ENCODE measurements at regions not wholly inside any gene's neighbourhood (a gene's known extent, or its start where the extent isn't known, plus 50 kb on each side); places are given as distances from the start of the nearest gene placed in this dataset.

GRCh38 chr4:167745024-167745687 lies 347.2 kb upstream of the ANXA10 start:
- Histone ChIP-seq H3K4me1 (ENCODE audit: control insufficient read depth, insufficient read depth, low read length) (no peaks in the 10 kb centered on the region), H3K9me3 (ENCODE audit: control insufficient read depth, insufficient read depth, low read depth, low read length) (no peaks in the 10 kb centered on the region), H3K9ac (ENCODE audit: low read length) (no peak overlapping the region), H3K27me3 (ENCODE audit: control insufficient read depth, insufficient read depth, low read length) (no peaks in the 10 kb centered on the region), H3K27ac (ENCODE audit: low read depth, low read length) (no peak overlapping the region), H3K4me3 (ENCODE audit: low read depth, low read length) (no peak overlapping the region), H3K36me3 (ENCODE audit: control insufficient read depth, insufficient read depth, low read length) (no peaks in the 10 kb centered on the region)

GRCh38 chr4:167767281-167767680 lies 325.1 kb upstream of the ANXA10 start:
- H3K9ac ChIP-seq (ENCODE audit: low read length): no peak overlapping the region
- no peaks in the 10 kb centered on the region for H3K27me3 ChIP-seq (ENCODE audit: control insufficient read depth, insufficient read depth, low read length)
- no peak overlapping the region for H3K27ac ChIP-seq (ENCODE audit: low read depth, low read length)
- H3K4me1 ChIP-seq (ENCODE audit: control insufficient read depth, insufficient read depth, low read length): no peaks in the 10 kb centered on the region
- no peaks in the 10 kb centered on the region for H3K36me3 ChIP-seq (ENCODE audit: control insufficient read depth, insufficient read depth, low read length)
- H3K9me3 ChIP-seq (ENCODE audit: control insufficient read depth, insufficient read depth, low read depth, low read length): peaks cover 15% of the 10 kb centered on the region
- H3K4me3 ChIP-seq (ENCODE audit: low read depth, low read length): no peak overlapping the region

GRCh38 chr4:167774646-167775045 lies 317.7 kb upstream of the ANXA10 start:
- Histone ChIP-seq H3K4me1 (ENCODE audit: control insufficient read depth, insufficient read depth, low read length) (no peaks in the 10 kb centered on the region), H3K9me3 (ENCODE audit: control insufficient read depth, insufficient read depth, low read depth, low read length) (no peaks in the 10 kb centered on the region), H3K9ac (ENCODE audit: low read length) (no peak overlapping the region), H3K27me3 (ENCODE audit: control insufficient read depth, insufficient read depth, low read length) (no peaks in the 10 kb centered on the region), H3K27ac (ENCODE audit: low read depth, low read length) (no peak overlapping the region), H3K4me3 (ENCODE audit: low read depth, low read length) (no peak overlapping the region), H3K36me3 (ENCODE audit: control insufficient read depth, insufficient read depth, low read length) (no peaks in the 10 kb centered on the region)

GRCh38 chr4:167775375-167775774 lies 317.0 kb upstream of the ANXA10 start:
- H3K36me3 ChIP-seq (ENCODE audit: control insufficient read depth, insufficient read depth, low read length): no peaks in the 10 kb centered on the region
- no peak overlapping the region for H3K9ac ChIP-seq (ENCODE audit: low read length)
- no peak overlapping the region for H3K27ac ChIP-seq (ENCODE audit: low read depth, low read length)
- no peaks in the 10 kb centered on the region for H3K27me3 ChIP-seq (ENCODE audit: control insufficient read depth, insufficient read depth, low read length)
- H3K4me1 ChIP-seq (ENCODE audit: control insufficient read depth, insufficient read depth, low read length): no peaks in the 10 kb centered on the region
- no peak overlapping the region for H3K4me3 ChIP-seq (ENCODE audit: low read depth, low read length)
- H3K9me3 ChIP-seq (ENCODE audit: control insufficient read depth, insufficient read depth, low read depth, low read length): no peaks in the 10 kb centered on the region

- Histone ChIP-seq H3K27ac (ENCODE audit: low read depth, low read length) (no peak overlapping the region), H3K9me3 (ENCODE audit: control insufficient read depth, insufficient read depth, low read depth, low read length) (no peaks in the 10 kb centered on the region), H3K4me3 (ENCODE audit: low read depth, low read length) (no peak overlapping the region), H3K4me1 (ENCODE audit: control insufficient read depth, insufficient read depth, low read length) (no peaks in the 10 kb centered on the region), H3K36me3 (ENCODE audit: control insufficient read depth, insufficient read depth, low read length) (no peaks in the 10 kb centered on the region), H3K27me3 (ENCODE audit: control insufficient read depth, insufficient read depth, low read length) (no peaks in the 10 kb centered on the region), H3K9ac (ENCODE audit: low read length) (no peak overlapping the region)
These were observed 313.1 kb upstream of the ANXA10 start for GRCh38 chr4:167779280-167779679.

- no peak overlapping the region for H3K9ac ChIP-seq (ENCODE audit: low read length)
- no peak overlapping the region for H3K27ac ChIP-seq (ENCODE audit: low read depth, low read length)
- H3K9me3 ChIP-seq (ENCODE audit: control insufficient read depth, insufficient read depth, low read depth, low read length): no peaks in the 10 kb centered on the region
- H3K27me3 ChIP-seq (ENCODE audit: control insufficient read depth, insufficient read depth, low read length): no peaks in the 10 kb centered on the region
- H3K36me3 ChIP-seq (ENCODE audit: control insufficient read depth, insufficient read depth, low read length): no peaks in the 10 kb centered on the region
- no peak overlapping the region for H3K4me3 ChIP-seq (ENCODE audit: low read depth, low read length)
- no peaks in the 10 kb centered on the region for H3K4me1 ChIP-seq (ENCODE audit: control insufficient read depth, insufficient read depth, low read length)
These were observed 312.5 kb upstream of the ANXA10 start for GRCh38 chr4:167779864-167780263.

GRCh38 chr4:167784826-167785225 lies 307.5 kb upstream of the ANXA10 start:
- Histone ChIP-seq H3K36me3 (ENCODE audit: control insufficient read depth, insufficient read depth, low read length) (no peaks in the 10 kb centered on the region), H3K27me3 (ENCODE audit: control insufficient read depth, insufficient read depth, low read length) (no peaks in the 10 kb centered on the region), H3K27ac (ENCODE audit: low read depth, low read length) (no peak overlapping the region), H3K4me3 (ENCODE audit: low read depth, low read length) (no peak overlapping the region), H3K9me3 (ENCODE audit: control insufficient read depth, insufficient read depth, low read depth, low read length) (no peaks in the 10 kb centered on the region), H3K4me1 (ENCODE audit: control insufficient read depth, insufficient read depth, low read length) (no peaks in the 10 kb centered on the region), H3K9ac (ENCODE audit: low read length) (no peak overlapping the region)

- no peaks in the 10 kb centered on the region for H3K27me3 ChIP-seq (ENCODE audit: control insufficient read depth, insufficient read depth, low read length)
- H3K36me3 ChIP-seq (ENCODE audit: control insufficient read depth, insufficient read depth, low read length): no peaks in the 10 kb centered on the region
- no peak overlapping the region for H3K9ac ChIP-seq (ENCODE audit: low read length)
- H3K4me3 ChIP-seq (ENCODE audit: low read depth, low read length): no peak overlapping the region
- H3K4me1 ChIP-seq (ENCODE audit: control insufficient read depth, insufficient read depth, low read length): no peaks in the 10 kb centered on the region
- H3K9me3 ChIP-seq (ENCODE audit: control insufficient read depth, insufficient read depth, low read depth, low read length): no peaks in the 10 kb centered on the region
- H3K27ac ChIP-seq (ENCODE audit: low read depth, low read length): no peak overlapping the region
These were observed 306.8 kb upstream of the ANXA10 start for GRCh38 chr4:167785523-167785922.

GRCh38 chr4:167786504-167786903 lies 305.8 kb upstream of the ANXA10 start:
- Histone ChIP-seq H3K4me1 (ENCODE audit: control insufficient read depth, insufficient read depth, low read length) (no peaks in the 10 kb centered on the region), H3K27ac (ENCODE audit: low read depth, low read length) (no peak overlapping the region), H3K27me3 (ENCODE audit: control insufficient read depth, insufficient read depth, low read length) (no peaks in the 10 kb centered on the region), H3K9ac (ENCODE audit: low read length) (no peak overlapping the region), H3K9me3 (ENCODE audit: control insufficient read depth, insufficient read depth, low read depth, low read length) (no peaks in the 10 kb centered on the region), H3K4me3 (ENCODE audit: low read depth, low read length) (no peak overlapping the region), H3K36me3 (ENCODE audit: control insufficient read depth, insufficient read depth, low read length) (no peaks in the 10 kb centered on the region)

- Histone ChIP-seq H3K36me3 (ENCODE audit: control insufficient read depth, insufficient read depth, low read length) (no peaks in the 10 kb centered on the region), H3K4me1 (ENCODE audit: control insufficient read depth, insufficient read depth, low read length) (no peaks in the 10 kb centered on the region), H3K9me3 (ENCODE audit: control insufficient read depth, insufficient read depth, low read depth, low read length) (no peaks in the 10 kb centered on the region), H3K9ac (ENCODE audit: low read length) (no peak overlapping the region), H3K27ac (ENCODE audit: low read depth, low read length) (no peak overlapping the region), H3K4me3 (ENCODE audit: low read depth, low read length) (no peak overlapping the region), H3K27me3 (ENCODE audit: control insufficient read depth, insufficient read depth, low read length) (no peaks in the 10 kb centered on the region)
These were observed 305.1 kb upstream of the ANXA10 start for GRCh38 chr4:167787231-167787630.

- Histone ChIP-seq H3K27ac (ENCODE audit: low read depth, low read length) (no peak overlapping the region), H3K4me3 (ENCODE audit: low read depth, low read length) (no peak overlapping the region), H3K9me3 (ENCODE audit: control insufficient read depth, insufficient read depth, low read depth, low read length) (no peaks in the 10 kb centered on the region), H3K27me3 (ENCODE audit: control insufficient read depth, insufficient read depth, low read length) (no peaks in the 10 kb centered on the region), H3K4me1 (ENCODE audit: control insufficient read depth, insufficient read depth, low read length) (no peaks in the 10 kb centered on the region), H3K9ac (ENCODE audit: low read length) (no peak overlapping the region), H3K36me3 (ENCODE audit: control insufficient read depth, insufficient read depth, low read length) (no peaks in the 10 kb centered on the region)
These were observed 289.7 kb upstream of the ANXA10 start for GRCh38 chr4:167802463-167803212.

Data from HUES6 (cell line).